PC-9 (cell line): ENCODE measurements at regions not wholly inside any gene's neighbourhood (a gene's known extent, or its start where the extent isn't known, plus 50 kb on each side); places are given as distances from the start of the nearest gene placed in this dataset.

Source experiments
- EZH2 ChIP-seq: fragments of 200-600 bp; sonication (generic); IDR thresholded peaks from 2 replicates; pipeline ENCODE4 v1.8.0; 2017; ENCODE audit warnings: antibody characterized with exemption, low read depth
- TF ChIP-seq, protein P1 (sequence below): fragments of 200-600 bp; sonication (generic); conservative IDR thresholded peaks from 2 replicates; pipeline ENCODE4 v1.6.1; 2017; ENCODE audit warnings: mixed run types, antibody characterized with exemption, mild to moderate bottlenecking, moderate library complexity

DNA sequence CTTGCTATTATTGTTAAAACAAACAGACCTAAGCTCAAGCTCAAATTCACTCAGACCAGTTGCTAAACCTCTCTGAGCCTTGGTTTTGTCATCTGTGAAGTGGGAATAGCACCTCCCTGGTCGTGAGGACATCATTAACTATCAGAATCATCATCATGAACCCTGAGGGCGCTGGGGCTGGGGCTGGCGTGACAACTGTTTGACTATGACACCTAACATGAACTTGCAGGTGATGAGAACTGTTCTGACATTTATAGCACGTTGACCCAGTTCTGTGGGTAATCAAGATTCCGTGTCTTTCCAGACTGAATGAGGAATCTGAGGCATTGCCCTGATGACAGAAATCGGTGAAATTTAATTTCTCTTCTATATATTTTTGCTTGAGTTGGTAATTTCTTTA, 71.3 kb upstream of the CDH5 start:
- TF ChIP-seq, protein P1, sequence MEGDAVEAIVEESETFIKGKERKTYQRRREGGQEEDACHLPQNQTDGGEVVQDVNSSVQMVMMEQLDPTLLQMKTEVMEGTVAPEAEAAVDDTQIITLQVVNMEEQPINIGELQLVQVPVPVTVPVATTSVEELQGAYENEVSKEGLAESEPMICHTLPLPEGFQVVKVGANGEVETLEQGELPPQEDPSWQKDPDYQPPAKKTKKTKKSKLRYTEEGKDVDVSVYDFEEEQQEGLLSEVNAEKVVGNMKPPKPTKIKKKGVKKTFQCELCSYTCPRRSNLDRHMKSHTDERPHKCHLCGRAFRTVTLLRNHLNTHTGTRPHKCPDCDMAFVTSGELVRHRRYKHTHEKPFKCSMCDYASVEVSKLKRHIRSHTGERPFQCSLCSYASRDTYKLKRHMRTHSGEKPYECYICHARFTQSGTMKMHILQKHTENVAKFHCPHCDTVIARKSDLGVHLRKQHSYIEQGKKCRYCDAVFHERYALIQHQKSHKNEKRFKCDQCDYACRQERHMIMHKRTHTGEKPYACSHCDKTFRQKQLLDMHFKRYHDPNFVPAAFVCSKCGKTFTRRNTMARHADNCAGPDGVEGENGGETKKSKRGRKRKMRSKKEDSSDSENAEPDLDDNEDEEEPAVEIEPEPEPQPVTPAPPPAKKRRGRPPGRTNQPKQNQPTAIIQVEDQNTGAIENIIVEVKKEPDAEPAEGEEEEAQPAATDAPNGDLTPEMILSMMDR = no peak
- TF ChIP-seq EZH2 = no peak
